Ishikawa (cell line): ENCODE measurements at regions not wholly inside any gene's neighbourhood (a gene's known extent, or its start where the extent isn't known, plus 50 kb on each side); places are given as distances from the start of the nearest gene placed in this dataset.

Source experiments
- CEBPB ChIP-seq: IDR thresholded peaks from 2 replicates; pipeline ENCODE4 v1.6.1; 2012
- CREB1 ChIP-seq: IDR thresholded peaks from 2 replicates; pipeline ENCODE4 v1.6.1; 2012; ENCODE audit warnings: low read depth
- EGR1 ChIP-seq: IDR thresholded peaks from 2 replicates; pipeline ENCODE4 v1.6.1; 2012
- EP300 ChIP-seq: IDR thresholded peaks from 2 replicates; pipeline ENCODE4 v1.6.1; 2012; ENCODE audit warnings: borderline replicate concordance
- FOXM1 ChIP-seq: IDR thresholded peaks from 2 replicates; pipeline ENCODE4 v1.6.1; 2012; ENCODE audit warnings: low read depth, borderline replicate concordance
- MAX ChIP-seq: IDR thresholded peaks from 2 replicates; pipeline ENCODE4 v1.6.1; 2012
- NFIC ChIP-seq: IDR thresholded peaks from 2 replicates; pipeline ENCODE4 v1.6.1; 2012
- RAD21 ChIP-seq: IDR thresholded peaks from 2 replicates; pipeline ENCODE4 v1.6.1; 2012; ENCODE audit warnings: low read depth
- REST ChIP-seq: IDR thresholded peaks from 2 replicates; pipeline ENCODE4 v1.6.1; 2012; ENCODE audit warnings: low read depth, mild to moderate bottlenecking
- TAF1 ChIP-seq: IDR thresholded peaks from 2 replicates; pipeline ENCODE4 v1.6.1; 2012; ENCODE audit warnings: low read depth, mild to moderate bottlenecking
- TCF12 ChIP-seq: IDR thresholded peaks from 2 replicates; pipeline ENCODE4 v1.6.1; 2012; ENCODE audit warnings: low read depth
- TEAD4 ChIP-seq: IDR thresholded peaks from 2 replicates; pipeline ENCODE4 v1.6.1; 2012
- USF1 ChIP-seq: IDR thresholded peaks from 2 replicates; pipeline ENCODE4 v1.6.1; 2012
- YY1 ChIP-seq: IDR thresholded peaks from 2 replicates; pipeline ENCODE4 v1.6.1; 2012; ENCODE audit warnings: low read depth
- ZBTB7A ChIP-seq: IDR thresholded peaks from 2 replicates; pipeline ENCODE4 v1.6.1; 2012; ENCODE audit warnings: low read depth

GRCh38 chr5:9699681-9700080, 69.5 kb upstream of the TAS2R1 start:
- TF ChIP-seq USF1 (no peak), MAX (no peak), YY1 (no peak), EGR1 (no peak), EP300 (no peak), CEBPB (no peak), RAD21 (no peak), NFIC (no peak), TCF12 (no peak), FOXM1 (no peak), TAF1 (no peak), CREB1 (no peak), ZBTB7A (no peak), TEAD4 (no peak)

GRCh38 chr5:9698841-9699240, 68.7 kb upstream of the TAS2R1 start:
- TF ChIP-seq YY1, result no peak
- TF ChIP-seq FOXM1, result no peak
- TF ChIP-seq CREB1, result no peak
- TF ChIP-seq EGR1, result no peak
- no peak for TF ChIP-seq RAD21
- no peak for TF ChIP-seq MAX
- no peak for TF ChIP-seq CEBPB
- TF ChIP-seq TAF1, result no peak
- TF ChIP-seq TCF12, result no peak

- no peak for TF ChIP-seq USF1
- TF ChIP-seq TEAD4, result no peak
- TF ChIP-seq REST, result no peak
- no peak for TF ChIP-seq CREB1
- no peak for TF ChIP-seq ZBTB7A
- no peak for TF ChIP-seq YY1
- TF ChIP-seq EP300, result no peak
- no peak for TF ChIP-seq TAF1
- TF ChIP-seq TCF12, result no peak
Measured at GRCh38 chr5:9698125-9698826, 68.1 kb upstream of the TAS2R1 start.

- TF ChIP-seq CREB1 (no peak), NFIC (no peak), REST (no peak), EGR1 (no peak), ZBTB7A (no peak), MAX (no peak), YY1 (no peak), RAD21 (no peak), CEBPB (no peak), TEAD4 (no peak), FOXM1 (no peak), EP300 (no peak), TCF12 (no peak), USF1 (no peak), TAF1 (no peak)
Measured at GRCh38 chr5:9692576-9692975, 62.4 kb upstream of the TAS2R1 start.

- TF ChIP-seq CREB1, result no peak
- no peak for TF ChIP-seq TCF12
- TF ChIP-seq EGR1, result no peak
Measured at GRCh38 chr5:9691261-9691660, 61.1 kb upstream of the TAS2R1 start.

- TF ChIP-seq RAD21 (no peak), ZBTB7A (no peak), TCF12 (no peak), USF1 (no peak), NFIC (no peak), CREB1 (no peak), TAF1 (no peak), EP300 (no peak), YY1 (no peak), FOXM1 (no peak)
Measured at GRCh38 chr5:9690751-9691150, 60.6 kb upstream of the TAS2R1 start.
